NOMO-1 (cell line): ENCODE measurements at regions not wholly inside any gene's neighbourhood (a gene's known extent, or its start where the extent isn't known, plus 50 kb on each side); places are given as distances from the start of the nearest gene placed in this dataset.
A peak's percentile ranks its signal among the peaks of the same experiment; 100 is the strongest.

Experiments
- DNase-seq, 2 experiments: peaks; one replicate each; lab custom pipeline; 2025; ENCODE audit not compliant: unreplicated experiment in 2 of 2; lab: John Stamatoyannopoulos, UW

DNA sequence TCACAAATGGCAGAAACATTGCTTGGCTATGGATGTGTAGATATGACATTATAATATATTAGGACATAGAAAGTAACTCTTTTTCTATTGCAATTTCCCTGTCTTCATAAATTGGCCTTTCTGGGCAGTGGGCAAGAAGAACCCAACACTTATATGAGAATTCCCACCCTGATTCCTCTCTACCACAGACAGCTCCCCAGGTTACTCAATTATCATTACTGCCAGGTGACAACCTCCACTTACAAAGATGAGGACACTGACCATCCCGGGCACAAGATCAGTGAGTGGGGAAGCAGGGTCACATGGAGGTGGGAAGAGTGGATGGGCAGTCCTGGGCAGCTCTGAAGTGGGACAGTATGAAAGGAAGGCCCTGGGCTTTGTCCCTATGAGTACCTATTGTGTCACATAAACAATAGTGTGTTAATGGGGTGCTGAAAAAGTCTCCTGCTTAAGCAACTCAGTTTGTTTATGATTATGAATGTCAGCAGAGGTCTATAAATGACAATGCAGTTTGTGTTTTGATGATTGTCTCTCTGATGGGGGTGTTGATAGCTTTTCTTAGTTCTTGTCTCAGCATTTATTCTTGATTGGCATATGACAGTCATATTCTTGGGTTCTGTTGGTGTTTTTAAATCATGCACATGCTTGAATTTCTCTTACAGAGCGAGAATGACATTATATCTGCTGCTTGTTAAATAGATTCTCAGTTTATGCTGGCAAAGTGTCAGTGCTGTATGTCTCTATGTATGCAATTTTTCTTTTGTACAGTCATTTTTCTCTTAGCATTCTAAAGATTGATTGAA is 99.9 kb downstream of the SLIT2 start:
- no peak for DNase-seq

GRCh38 chr4:20352163-20352431 is 100.4 kb downstream of the SLIT2 start:
- DNase-seq: no peak

DNA sequence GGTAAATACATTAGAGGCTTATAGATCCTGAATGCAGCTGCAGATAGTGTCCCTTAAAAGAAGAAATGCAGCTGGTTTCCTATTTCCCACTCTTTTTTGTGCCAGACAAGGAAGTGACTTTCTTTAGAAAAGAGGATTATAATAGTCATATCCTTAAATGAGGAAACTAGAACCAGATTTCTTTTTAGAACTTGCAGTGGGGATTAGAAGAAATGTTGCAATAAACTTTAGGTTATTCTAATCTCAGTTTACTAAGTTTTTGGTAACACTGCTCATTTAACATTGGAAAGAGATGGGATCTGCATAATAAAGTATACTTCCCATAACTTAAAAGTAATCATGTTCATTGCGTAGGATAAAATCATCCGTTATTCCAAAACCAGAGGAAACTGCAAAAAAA is 101.9 kb downstream of the SLIT2 start:
- no peak for DNase-seq

GRCh38 chr4:20354120-20354519 is 102.4 kb downstream of the SLIT2 start:
- DNase-seq: no peak

GRCh38 chr4:20356565-20356964 is 104.9 kb downstream of the SLIT2 start:
- no peak for DNase-seq

DNA sequence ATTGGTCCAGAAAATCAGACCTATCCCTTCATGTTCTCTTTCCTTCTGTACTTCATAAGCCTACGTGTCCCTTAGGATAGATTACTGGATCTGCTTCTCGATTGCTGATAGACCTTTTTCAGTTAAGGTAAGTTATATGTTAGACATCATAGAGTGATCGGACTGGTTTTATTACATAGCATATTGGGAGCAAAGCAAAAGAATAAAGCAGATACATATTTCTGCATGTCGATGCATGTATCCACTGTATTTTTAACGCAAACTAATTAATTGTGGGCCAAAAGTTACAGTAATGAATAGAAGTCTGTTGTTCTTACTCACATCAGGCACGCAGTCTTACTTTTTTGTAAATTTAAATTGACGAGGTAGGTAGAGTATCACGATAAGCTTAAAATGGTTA is 106.4 kb downstream of the SLIT2 start:
- no peak for DNase-seq

GRCh38 chr4:20359692-20360091 is 108.0 kb downstream of the SLIT2 start:
- peak; percentile 11 to 53 for DNase-seq

GRCh38 chr4:20362148-20362547 is 110.4 kb downstream of the SLIT2 start:
- no peak for DNase-seq

GRCh38 chr4:20364969-20365368 is 113.3 kb downstream of the SLIT2 start:
- no peak for DNase-seq

- DNase-seq: no peak
Measured at GRCh38 chr4:20367446-20367845, 115.7 kb downstream of the SLIT2 start.

GRCh38 chr4:20368926-20369325 is 117.2 kb downstream of the SLIT2 start:
- DNase-seq: no peak

GRCh38 chr4:20370274-20370673 is 118.6 kb downstream of the SLIT2 start:
- DNase-seq: no peak

GRCh38 chr4:20376070-20376469 is 124.4 kb downstream of the SLIT2 start:
- no peak for DNase-seq

- no peak for DNase-seq
Measured at GRCh38 chr4:20378181-20378580, 126.5 kb downstream of the SLIT2 start.

DNA sequence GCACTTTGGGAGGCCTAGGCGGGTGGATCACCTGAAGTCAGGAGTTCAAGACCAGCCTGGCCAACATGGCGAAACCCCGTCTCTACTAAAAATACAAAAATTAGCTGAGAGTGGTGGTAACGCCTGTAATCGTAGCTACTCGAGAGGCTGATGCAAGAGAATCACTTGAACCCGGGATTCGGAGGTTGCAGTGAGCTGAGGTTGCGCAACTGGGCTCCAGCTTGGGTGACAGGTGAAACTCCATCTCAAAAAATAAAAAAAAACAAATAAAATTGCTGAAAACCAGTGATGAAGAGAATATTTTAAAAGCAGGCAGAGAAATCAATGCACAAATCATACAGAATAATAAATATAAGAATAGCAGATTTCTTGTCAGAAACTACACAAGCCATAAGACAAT is 129.3 kb downstream of the SLIT2 start:
- no peak for DNase-seq

GRCh38 chr4:20383283-20383682 is 131.6 kb downstream of the SLIT2 start:
- no peak for DNase-seq

DNA sequence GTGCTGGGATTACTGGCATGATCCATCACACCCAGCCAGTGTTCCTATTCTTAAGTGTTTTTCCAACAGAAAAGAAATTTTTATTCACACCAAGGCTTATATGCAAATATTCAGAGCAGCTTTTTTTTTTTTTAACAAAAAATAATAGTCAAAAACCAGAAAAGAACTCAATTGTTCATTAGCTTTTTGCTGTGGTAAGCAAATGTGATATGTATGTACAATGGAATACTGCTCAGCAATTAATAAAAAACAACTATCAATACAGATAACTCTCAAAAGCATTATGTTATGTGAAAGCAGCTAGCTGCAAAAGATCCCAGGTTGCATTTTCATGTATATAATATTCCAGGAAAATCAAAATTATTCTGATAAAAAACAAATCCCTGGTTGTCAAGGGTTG is 132.3 kb downstream of the SLIT2 start:
- no peak for DNase-seq

GRCh38 chr4:20384456-20384855 is 132.8 kb downstream of the SLIT2 start:
- no peak for DNase-seq

GRCh38 chr4:20386001-20386740 is 134.5 kb downstream of the SLIT2 start:
- no peak for DNase-seq

DNA sequence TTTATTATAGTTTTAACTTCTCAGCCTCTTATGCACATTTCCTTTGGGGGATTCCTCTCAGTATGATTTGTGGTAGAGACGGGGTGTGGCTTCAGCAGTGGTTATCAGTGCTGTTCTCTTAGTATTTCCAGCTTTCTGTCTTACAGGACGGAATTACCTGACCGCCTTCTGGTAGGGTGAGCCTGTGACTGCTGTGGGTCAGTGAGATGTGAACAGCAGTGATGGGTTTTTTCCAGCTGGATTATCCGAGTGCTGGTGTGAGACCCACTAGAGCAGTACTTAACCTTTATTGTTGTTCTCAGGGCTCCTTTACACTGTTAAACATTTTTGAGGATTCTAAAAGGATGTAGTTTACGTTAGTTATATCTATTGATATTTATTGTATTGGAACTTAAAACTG is 135.2 kb downstream of the SLIT2 start:
- DNase-seq: no peak

DNA sequence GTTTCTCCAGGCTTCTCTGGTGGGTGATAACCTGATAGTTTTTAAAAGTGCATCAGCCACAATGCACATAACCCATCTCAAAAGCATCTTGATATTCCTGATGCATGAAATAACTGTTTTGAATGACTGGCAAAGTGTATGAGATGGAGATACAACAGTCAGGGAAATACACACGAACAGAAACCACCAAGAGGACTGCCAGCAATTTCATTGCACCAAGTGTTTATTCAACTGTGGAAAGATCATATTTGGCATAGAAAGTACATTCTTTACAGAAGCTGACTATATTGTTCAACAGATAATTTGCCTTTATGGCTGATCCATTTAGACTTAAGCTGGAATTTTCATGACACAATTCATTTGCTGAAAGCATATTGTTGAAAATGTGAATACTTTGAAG is 139.5 kb downstream of the SLIT2 start:
- no peak for DNase-seq

- no peak for DNase-seq
Measured at GRCh38 chr4:20391912-20392311, 140.2 kb downstream of the SLIT2 start.
